Renal cortical epithelial cell (primary cell): ENCODE measurements at regions not wholly inside any gene's neighbourhood (a gene's known extent, or its start where the extent isn't known, plus 50 kb on each side); places are given as distances from the start of the nearest gene placed in this dataset.

Source experiments
- DNase-seq: peaks from one replicate; pipeline ENCODE4 v3.0.0-alpha.2; 2011; ENCODE audit warnings: low read depth

DNA sequence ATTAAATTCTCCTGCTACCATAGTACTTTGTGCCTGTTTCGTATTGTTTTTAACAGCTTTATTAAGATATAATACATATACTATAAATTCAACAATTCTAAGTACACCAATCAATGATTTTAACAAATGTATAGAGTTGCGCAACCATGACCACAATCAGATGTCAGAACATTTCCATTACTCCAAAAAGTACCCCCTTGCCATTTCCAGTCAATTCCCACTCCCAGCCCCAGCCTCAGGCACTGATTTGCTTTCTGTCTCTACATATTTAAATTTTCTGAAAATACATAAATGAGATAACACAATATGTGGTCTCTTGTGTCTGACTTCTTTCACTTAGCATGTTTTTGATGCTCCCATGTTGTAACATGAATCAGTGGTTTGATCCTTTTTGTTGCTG, 193.9 kb downstream of the FIGN start:
- no peak for DNase-seq

DNA sequence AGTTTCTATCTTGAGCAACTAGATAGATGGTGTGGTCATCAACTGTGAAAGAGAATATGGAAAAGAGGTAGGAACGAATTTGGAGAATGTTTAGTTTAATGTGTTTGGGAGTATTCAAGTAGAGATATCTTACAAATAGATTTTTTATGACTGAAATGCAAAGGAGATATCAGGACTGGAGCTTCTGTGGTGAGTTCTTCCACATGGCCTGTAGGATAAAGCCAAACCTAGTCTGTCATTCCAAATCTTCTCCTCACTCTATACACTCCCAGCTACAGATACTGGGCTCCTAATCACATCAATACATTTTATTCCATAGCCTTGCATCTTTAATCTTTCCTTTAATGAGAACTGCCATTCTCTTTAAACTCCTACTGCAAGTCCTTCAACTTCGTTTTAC, 194.3 kb downstream of the FIGN start:
- no peak for DNase-seq

DNA sequence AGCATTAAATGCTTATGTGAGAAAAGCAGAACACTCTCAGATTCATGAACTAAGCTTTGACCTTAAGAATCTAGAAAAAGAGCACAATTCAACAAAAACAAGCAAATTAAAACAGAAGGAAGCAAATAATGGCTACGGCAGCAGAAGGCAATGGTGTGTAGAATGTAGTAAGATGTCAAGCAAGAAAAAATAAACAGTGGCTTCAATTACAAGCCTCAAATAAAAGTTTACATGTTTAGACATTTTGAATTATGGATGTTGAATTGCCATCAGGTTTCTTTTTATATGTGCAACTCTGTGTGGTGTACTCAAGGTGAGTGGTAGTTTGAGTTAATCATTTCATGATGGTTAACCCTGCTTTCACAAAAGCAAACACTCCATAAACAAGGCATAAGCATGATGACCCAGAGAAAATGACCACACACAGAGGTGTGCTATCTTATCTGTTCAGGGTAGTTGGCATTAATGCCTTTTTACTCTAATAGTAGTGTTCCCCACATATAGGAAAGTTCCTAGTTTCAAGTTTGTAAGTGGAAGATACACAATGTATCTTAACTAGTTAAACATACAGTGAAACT, 207.1 kb downstream of the FIGN start:
- DNase-seq, result peak; percentile 68

DNA sequence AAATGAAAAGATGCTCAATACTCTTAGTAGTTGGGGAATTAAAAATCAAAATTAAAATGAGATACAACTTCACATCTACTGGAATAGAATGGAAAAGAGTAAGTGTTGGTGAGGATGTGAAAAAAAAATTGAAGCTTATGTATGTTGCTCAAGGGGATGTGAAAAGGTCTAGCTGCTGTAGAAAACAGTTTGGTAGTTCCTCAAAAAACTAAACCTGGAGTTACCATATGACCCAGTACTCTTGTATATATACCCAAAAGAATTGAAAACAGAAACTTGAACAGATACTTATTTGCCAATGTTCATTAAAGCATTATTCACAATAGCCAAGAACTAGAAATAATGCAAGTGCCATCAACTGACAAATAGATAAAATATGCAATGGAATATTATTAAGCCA, 208.4 kb downstream of the FIGN start:
- DNase-seq, result no peak

DNA sequence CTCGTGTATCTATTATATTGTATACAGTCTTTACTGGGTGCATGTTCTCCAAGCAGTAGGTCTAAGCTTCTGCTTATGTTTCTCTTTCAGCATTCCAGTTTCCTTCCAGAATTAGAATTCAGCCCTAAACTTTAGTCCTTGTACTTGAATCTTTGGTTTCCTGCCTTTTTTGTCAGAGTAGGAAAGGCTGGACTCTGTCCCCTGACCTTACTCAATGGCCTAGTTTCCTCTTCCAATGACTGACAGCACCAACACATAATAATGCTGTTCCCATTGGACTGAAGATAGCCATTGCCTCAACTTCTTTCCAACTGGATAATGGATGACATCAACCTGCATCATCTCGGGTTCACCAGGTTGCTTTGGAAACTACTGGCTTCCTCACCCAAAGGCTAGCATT, 217.0 kb downstream of the FIGN start:
- no peak for DNase-seq

DNA sequence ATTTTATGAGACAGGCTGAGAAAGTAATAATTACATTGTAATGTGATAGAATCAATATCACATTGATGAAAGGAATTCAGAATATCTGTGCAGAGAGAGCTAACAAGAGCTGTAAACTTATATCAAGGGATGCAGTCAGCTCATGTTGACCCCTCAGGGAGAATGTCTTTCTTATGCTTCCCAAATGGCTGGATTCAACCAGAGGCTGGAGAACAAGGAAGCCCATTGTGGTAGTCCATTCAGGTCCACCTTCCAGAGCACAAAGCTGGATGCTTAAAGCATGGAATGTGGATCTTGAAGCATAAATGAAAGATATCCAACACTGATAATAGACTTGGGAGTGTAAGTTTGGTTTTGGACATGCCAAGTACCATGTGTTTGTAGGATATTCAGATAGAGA, 220.0 kb downstream of the FIGN start:
- DNase-seq, result no peak

DNA sequence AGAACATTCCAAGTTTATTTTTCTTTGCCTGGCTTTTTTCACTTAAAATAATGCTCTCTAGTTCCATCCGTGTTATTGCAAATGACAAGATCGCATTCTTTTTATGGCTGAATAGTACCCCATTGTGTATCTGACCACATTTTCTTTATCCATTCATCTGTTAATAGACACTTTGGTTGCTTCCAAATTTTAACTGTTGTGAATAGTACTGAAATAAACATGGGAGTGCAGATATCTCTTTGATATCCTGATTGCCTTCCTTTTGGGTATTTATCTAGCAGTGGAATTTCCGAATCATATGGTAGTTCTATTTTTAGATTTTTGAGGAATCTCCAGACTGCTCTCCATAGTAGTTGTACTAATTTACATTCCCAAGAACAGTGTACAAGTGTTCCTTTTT, 230.5 kb downstream of the FIGN start:
- DNase-seq, result no peak

DNA sequence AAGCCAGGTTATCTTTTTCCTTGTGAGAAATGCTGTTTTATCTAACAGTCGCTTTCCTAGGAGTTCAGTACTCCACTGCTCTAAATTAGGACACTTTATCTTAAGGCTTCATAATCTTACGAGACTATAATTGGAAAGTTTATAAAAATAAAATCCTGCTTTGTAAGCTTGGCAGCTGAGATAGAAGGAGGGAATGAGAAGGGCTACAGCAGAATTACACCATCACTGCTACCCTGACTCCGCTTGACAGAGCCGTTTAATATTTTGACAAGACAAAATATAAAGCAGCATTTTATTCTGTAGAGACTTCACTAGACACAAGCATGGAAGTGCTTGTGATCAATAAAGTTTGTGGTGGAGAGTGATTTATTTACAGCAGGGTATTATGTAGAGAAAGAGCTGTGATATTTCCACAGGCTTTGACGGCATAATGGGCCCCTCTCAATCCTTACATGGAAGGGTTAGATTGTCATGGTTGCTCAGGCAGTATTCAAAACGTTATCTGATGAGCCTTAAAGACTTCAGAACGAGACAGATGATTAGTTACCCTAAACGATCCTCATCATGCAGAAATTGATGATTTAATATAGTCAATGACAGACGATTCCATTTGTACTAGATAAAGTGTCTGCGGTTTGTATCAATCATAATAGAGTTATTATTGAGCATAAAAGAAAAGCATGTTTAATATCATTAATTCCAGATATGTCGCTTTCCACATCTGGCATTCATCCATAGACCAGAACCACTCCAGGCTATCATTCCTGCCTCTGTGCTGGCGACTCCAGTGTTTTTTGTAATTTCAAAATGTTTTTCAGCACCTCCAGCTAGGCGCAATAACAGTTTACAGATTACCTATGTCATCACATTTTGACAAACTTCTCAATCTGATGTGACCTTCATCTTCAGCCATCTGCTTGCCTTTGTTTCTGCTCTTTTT, 242.2 kb downstream of the FIGN start:
- DNase-seq, result no peak

DNA sequence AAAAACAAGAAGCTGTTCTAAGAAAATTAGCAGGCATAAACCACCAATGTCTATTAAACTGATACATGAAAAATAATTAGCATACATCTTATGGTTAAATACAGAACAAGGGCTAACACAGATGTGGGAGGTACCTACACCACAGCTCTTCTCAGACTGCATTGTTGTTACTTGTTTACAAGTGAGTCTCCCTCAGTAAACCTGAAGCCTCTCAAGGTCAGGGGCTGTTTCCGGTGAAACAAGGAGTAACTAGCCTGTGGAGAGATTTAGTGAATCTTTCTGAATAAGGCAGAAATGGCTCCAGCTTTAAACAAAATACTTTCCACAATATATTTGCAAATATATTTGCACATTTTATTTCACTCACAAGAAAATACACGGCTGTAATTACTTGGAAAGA, 244.0 kb downstream of the FIGN start:
- no peak for DNase-seq

DNA sequence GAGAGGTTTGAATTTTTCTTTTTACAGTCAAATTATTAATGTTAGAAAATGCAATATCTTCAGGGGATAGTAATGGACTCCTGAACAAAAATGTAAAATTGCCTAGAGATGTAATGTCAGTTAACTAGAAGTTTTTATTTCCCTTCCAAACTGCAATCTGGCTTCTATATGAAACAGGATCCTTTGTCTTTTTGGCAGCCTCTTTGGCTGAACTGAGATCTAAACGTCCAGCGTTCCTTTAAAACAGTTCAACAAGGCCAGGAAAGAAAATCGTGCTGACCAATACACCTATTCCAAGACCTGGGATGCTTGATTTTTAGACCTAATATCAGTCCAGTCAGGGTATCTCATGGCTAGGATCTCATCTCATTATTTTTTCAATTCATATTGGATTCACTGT, 245.5 kb downstream of the FIGN start:
- DNase-seq, result no peak

DNA sequence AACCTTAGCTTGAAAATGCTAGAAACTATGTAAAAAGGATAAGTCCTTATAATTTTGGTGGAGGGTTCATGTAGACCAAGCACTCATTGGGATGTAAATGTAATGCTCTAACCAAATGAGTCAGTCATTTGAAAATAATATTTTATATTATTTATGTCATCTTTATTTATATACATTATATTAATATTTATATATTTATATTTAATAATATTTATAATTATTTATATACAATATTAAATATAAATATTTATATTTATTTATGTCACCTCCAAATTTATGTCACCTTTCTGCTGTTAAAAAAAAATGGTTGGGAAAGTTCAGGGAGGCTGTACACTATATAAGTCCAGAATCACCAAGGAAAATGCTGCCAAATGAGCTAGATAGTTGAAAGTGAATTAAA, 254.3 kb downstream of the FIGN start:
- DNase-seq, result no peak

DNA sequence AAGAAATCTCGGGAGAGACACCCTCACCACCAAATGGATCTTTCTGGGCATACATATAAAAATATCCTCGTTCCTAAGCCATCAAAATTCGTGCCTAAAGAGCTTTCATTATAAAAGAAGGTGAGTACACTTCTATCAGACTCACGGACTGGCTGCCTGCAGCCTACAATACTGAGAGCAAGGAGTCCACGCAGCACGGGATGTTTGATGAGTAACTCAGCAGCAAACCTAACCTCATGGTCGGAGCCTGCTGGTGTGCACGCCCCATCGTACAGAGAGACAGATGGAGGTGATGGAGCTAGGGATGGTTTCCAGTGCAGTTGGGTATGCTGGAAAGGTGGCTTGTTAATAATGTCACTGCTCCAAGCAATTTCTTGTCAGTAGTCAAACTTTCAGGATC, 256.2 kb downstream of the FIGN start:
- no peak for DNase-seq

DNA sequence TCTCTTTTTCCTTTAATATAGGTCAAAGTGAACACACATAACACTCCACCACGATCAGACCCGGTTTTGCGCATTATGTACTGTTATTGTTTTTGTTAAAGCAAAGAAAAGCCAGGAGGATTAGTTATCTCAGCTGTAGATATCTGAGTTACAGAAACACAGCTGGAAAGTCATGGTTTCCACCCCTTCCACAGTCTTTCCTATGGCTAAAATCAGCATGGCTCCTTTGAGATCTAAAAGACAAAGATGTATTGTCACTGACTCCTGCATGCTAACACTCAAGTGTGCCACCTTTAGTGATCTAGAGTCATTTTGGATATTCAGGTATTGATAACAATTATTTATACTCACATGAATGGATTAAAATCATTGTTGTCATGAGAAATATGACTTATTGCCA, 260.0 kb downstream of the FIGN start:
- no peak for DNase-seq

DNA sequence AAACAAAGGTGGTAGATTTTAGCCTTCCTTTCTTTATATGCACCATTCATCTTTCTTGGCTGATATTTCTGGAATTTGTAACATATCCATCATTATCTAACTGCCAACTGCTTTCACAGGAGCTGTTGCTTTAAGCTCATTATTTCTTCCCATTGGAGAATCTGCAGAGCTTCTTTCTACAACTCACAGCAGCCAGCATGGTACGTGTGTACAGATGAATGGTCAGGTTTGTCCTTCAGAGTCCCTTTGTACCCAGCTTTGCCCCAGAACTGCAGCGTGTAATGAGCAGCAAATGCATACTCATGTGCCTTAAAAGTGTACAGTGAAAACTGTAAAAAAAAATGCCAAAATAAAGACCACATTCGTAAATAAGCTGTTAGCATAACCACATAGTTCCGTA, 260.9 kb downstream of the FIGN start:
- DNase-seq, result no peak

DNA sequence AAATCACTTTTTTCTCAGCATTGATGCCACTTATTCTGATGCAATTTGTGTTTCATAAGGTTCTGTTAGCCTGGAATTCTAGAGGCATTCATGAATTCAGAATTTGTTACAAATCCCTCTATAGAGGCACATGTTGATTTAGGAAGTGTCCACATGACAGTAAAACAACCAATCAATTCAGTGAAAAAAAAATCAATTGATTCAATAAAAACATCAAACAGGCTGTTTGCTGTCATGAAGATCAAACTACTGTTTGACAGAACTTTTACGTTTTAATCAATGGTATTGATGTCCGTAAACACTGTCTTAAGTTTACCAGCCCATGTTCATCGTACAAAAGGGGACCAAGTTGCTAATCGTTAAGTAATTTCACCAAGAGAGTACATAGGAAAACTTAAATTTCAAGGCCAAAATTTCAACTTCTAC, 261.5 kb downstream of the FIGN start:
- no peak for DNase-seq

DNA sequence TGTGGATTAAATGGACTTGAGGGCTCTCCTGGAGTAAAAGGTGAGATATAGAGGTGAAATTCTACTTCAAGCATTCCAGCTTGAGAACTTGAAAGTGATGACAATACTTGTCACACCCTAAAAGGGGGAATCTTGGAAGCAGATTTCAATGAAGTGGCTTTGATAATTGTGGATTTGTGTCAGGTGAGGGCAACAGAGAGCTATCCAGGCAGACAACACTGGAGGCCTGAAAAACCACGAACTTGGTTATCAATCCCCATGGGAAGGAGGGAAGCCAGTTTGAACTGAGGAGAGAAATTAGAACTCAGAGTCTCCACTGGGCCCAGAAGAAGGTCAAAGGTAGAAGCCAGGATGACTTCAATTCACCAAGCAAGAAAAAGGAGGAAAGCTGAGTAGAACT, 263.9 kb downstream of the FIGN start:
- peak; percentile 43 for DNase-seq

DNA sequence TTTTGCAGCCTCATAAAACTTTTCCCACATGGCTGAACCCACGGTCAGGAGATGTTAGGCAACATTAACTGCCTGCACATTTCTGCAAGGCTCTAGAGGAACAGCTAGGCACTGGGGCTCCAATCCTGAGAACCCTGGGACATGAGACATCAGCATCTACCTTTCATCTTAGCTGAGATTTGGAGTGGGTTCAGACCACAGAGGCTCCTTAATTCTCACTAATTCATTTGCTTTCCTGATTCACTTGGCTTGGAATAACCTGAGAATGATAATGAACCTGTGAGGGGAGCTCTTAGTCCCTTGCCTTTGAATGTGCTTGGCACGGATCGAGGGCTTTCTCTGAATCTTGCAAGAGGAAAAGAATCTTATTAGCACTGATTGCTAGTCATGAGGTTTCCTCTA, 266.2 kb downstream of the FIGN start:
- peak; percentile 85 for DNase-seq

DNA sequence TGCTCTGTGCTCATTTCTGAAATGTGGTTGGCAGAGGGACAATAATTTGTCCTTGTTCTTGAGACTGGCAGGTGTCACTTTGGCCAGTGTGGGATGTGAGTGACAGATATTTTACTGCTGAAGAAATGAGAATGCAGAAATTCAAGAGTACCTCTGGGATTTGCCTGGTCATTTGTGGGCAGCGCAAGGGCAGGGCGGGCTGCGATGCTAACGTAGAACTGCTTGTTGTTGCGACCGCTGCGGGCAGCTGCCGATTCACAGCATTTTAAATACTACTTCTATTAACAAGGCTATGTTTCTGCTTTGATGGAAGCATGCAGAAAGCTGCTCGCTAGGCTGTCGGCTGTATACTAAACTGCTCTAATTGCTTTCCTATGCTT, 268.6 kb downstream of the FIGN start:
- no peak for DNase-seq

DNA sequence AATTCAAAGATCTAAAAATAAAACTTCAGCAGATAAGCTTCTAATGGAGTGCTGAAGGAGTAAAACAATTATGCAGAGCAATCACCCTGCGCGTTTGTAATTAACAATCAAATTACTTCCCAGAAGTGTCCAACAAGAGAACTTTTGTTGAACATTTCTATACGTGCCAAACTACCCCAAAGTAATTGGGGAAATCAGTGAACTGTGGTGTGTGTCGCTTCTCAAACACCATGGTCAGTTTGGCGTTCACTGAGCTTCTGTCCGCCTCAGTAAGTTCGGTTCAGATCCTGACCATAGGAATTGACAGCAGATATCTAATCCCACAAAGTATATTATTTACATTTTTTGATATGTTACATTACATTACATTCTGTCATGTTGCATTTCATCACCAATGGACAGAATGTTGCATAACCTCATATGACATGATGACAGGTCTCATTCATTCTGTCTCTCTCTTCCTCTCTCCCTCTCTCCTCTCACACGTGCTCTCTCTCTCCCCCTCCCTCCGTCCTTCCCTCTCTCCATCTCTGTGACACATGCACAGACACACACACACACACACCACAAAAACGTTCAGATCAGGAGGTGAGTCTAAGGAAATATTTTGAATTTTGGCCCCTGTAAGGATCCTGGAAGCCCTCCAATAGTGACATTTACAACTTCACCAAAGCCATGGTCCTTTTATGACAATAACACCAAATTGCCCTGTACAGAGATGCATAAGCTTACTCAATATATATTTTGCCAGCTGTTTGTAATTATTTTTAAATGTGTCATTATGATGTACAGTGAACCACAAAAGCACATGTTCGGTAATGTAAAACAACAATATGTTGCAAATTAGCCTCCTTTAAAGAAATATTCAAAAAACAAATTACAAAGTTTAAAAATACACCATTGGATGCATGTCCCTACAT, 269.2 kb downstream of the FIGN start:
- DNase-seq, result no peak

DNA sequence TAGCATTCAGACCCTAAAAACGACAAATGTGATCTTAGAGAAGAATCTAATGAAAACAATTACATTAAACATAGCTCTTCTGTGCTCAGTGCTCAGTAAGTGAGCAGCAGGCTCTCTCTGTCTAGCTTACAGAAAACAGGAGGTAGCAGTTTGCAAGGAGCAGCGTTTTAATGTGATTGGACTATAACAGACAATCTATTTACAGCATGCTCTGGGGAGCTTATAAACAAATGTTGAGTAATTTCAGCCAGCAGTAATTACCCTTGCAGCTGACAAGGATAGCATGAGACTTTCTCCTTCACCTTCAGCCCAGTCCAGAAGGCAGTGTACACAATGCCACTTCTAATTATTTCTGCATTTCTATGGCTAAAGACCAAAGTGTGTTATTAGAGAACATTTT, 270.4 kb downstream of the FIGN start:
- DNase-seq, result peak; percentile 38

DNA sequence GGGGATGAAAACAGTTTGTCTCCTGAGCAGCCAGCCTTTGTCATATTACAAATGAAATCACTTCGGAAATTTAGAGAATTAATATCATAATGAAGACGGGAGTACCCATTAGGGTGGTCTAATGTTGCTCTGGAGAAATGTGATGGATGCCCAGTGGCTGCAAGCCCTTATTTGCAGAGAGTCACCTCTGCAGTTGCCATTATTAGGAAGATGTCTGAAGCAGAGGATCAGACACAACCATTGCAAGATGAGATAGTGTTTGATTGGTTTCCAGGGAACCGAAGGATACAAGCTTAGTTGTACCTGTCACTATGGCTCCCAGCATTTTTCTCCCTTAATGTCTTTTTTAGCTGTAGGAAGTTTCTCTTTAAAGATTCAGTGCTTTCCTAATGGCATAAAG, 272.4 kb downstream of the FIGN start:
- no peak for DNase-seq

DNA sequence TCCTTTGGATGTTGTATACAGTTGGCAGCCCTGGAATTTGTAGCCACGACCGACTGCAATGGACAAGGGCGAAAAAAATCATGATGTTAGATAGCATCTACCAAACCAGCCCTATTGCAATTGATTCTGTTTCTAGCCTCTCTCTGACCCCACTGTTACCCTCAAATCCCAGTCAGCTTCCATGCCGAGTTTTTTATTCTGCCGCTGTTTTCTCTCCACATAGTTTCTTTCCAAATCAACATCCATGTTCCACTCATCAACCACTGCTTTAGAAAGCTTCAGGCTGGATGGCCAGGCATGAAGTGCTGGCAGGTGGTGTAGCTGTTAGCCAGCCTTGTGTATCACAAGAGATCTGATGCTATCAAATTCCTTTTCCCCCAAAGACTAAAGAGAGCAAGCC, 272.8 kb downstream of the FIGN start:
- no peak for DNase-seq

DNA sequence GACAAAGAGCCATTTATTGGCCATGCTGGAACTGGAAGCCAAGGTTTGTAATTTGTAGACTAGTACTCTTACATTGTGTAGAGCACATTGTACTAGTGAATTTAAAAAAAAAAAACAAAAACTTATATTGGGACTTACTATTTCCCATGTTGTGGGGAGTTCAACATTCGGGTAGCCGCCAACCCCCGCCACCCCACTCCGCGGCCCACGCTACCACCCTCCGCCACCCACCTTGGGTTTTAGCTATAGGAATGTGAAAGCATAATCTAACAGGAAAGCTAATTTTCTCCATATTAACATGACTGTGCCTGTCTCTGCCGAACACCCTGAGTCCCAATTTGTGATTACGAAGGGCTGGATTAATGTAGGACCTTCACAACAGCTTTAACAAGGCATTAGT, 275.8 kb downstream of the FIGN start:
- no peak for DNase-seq
